ENCODE measurements at regions not wholly inside any gene's neighbourhood (a gene's known extent, or its start where the extent isn't known, plus 50 kb on each side); places are given as distances from the start of the nearest gene placed in this dataset.

GRCh38 chr12:18905134-18905533 lies 167.2 kb downstream of the CAPZA3 start:
- no peak for DNase-seq

DNA sequence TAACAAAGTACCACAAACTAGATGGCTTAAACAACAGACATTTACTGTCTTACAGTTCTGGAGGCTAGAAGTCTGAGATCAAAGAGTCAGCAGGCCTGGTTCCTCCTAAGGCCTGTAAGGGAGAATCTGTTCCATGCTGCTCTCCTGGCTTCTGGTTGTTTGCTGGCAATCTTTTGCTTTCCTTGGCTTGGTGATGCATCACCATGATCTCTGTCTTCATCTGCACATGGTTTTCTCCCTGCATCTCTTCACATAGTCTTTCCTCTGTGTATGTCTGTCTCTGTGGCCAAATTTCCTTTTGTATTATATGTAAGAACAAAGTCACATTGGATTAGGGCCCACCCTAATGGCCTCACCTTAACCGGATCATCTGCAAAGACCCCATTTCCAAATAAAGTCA lies 168.5 kb downstream of the CAPZA3 start:
- no peak for DNase-seq

DNA sequence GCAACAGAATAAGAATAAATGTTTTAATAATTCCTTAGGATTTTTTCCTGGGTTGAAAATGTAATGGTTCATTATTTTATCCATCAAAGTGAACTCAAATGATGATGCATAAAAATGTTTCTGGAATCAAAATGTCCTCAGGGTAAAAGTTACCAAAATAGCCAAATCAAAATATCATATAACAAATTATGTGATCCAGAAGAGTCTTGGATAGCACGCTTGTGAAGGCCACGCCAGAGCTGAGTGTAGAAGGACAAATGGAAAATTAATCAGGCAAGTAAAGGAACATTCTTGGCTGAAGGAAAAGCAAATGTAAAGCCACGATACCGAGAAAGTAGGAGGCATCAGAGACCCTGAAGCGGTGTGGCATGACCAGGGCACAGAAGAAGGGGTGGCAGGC lies 169.2 kb downstream of the CAPZA3 start:
- DNase-seq = no peak

DNA sequence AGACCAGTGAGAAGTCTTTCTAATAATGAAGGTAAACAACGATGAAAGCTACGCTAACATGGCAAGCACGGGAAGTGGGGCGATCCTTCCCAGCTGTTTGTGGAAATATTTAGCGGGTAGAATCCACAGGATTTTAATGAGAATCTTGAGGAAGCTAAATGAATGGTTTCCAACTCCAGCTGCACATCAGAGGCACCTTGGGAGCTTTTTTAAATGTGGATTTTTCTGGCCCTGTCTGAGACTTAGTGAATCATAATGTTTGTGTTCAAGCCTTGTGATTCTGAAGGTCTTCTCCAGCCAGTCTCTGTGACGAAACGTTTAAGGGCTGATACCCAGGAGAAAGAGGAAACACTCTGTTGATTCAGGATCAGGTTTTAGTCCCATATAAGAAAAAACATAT lies 169.8 kb downstream of the CAPZA3 start:
- no peak for DNase-seq

DNA sequence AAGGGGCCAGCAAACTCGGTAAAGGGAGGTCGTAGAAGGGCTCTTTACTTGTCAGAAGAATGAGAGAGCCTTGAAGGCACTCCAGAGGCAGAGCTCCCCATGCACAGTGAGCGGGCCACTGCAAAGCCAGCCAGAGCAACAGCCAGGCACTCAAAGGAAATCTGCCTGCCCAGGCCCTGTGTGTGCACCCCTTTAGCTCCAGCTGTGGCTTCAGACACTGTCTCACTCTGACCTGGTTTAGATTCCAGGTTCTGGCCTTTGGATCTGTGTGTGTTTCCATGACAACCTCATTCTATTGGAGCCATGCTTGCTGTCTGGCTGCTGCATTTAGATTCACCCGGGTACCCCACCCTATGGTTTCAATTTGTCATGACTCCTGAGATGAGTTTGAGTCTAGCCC lies 170.3 kb downstream of the CAPZA3 start:
- DNase-seq = no peak

GRCh38 chr12:18919871-18920511 lies 182.1 kb downstream of the CAPZA3 start:
- no peak for DNase-seq

- DNase-seq = no peak
Measured at GRCh38 chr12:18922851-18923250, 184.9 kb downstream of the CAPZA3 start.

DNA sequence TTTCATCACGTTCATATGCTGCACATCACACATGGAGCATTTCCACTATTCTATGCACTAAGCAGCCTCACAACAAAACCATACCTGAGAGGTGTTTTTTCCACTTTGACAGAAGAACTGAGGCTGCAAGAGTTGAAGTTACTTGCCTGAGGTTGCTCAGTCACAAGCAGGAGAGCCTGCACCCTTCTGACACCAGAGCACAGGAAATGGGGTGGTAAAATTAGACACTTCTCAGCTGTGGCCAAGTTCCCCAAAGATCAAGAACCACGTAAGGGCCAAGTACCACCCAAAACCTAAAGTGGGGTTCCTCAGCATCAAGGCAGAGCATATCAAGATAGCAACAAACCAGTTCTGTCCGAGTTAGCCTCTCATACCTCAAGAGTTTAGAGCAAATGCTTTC lies 185.8 kb downstream of the CAPZA3 start:
- DNase-seq = no peak

DNA sequence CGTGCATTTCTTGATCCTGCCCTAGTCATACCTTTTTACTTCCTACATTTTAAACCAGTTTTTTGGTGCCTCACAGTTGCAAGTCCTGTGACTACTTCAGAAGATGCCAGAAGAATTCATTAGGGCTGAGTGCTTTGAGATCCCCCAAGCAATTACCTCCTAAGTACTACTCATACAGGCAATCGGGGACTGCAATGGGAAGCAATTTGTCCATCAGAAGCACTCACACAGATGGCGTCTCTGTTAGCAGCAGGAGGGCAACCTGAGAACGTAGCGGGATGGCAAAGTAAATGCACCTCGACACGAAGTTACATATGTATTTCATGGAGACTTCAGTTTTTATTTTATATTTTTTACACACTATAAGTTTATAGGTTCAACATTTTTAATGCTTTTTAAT lies 188.3 kb downstream of the CAPZA3 start:
- DNase-seq = peak in 1 of 2 experiments; percentile 47

DNA sequence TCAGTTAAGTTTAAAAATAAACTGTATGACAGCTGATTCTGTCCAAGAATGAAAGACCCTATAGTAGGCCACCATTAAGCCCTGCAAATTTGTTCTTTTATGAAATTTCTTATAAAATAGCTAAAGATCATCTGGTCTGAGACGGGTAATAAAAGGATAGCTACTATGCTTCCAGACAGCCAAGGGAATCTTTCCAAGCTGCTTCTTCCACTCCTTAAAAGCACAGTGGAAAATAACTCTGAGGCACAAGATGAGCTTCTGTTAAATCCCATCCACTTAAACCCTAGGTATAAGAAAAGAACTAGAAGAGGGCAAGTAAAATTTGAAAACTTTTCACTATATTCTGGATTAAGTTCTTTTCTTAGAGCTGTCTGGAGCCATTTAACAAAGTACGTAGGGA lies 194.3 kb downstream of the CAPZA3 start:
- DNase-seq = no peak

DNA sequence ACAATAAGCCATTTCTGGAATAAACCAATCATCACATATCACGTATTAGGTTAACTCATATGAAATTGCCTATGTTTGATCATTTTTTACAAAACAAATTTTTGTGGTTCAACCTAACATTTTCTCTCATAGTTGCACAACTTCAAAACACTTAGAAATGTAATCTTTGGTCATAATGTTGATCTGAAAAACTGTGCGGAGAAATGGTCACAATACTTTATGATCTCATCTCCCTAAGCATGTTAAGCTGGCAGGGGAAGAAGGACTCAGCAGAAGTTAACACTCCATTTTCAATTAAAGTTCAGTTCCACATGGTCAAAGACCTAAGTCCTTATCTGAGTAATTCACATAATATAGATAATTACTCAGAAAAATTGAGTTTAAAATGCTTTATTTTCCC lies 194.8 kb downstream of the CAPZA3 start:
- DNase-seq = no peak

DNA sequence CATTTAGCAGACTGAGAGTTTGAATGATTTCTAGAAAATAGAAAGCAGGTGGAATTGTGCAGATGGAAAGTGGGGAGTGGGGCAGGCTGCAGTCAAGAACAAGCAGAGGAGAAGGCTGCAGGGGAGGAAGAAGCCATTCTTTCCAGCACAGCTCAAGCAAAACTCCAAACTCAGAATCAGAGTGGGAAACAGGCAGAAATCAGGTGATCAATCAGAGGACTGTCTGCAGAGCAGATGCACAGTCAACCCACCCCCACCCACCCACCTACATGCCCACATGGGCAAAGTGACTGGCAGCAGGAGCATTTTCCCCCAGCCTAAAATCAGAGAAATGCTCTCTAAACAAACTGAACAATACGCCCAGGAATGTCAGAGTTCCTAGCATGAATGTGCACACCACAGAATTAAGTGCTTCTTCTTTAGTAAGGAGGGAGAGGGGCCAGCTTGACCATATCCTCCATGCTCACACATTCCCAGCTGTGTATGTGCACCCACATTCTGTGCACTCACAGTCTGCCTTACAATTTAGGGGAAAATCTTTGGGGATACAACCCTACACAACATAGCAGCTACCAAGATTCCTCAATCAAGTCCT lies 194.1 kb upstream of the PLEKHA5 start:
- DNase-seq = no peak

- peak in 1 of 2 experiments; percentile 18 for DNase-seq
Measured at GRCh38 chr12:18939051-18939450, 190.5 kb upstream of the PLEKHA5 start.

DNA sequence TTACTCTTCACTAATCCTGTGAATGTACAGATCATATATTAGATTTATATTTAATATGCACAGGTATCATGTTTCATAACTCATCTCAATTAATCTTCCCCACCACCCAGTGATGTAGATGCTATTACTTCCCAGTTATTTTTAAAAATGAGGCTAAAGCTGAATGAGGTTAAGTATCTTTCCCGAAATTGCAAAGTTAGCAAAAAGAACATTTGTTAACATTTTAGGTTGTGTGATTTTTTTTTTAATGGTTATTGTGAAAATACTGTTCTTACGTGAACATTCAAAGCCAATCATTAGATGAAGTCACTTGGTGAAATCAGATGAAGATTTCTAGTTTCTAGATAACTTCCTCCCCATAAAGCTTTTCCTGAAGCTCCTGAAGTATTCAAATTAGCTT lies 186.9 kb upstream of the PLEKHA5 start:
- DNase-seq = no peak

DNA sequence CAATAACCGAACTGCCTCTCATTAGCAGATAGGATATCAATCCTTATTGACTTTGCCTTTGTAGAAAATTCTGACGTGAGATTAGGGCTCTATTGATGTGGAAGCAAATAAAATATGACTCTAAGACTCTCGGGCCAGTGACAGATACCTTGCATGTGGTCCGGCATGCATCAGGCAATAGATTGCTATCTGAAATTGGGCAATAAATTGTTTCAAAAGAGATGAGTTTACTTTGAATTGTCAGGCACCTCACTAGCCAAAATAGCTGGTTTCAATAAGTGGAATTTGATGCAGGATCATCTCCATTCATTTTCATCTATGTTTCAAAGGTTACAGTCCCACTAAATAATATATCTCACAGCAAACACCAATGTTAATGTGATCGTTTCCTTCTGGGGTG lies 186.3 kb upstream of the PLEKHA5 start:
- DNase-seq = no peak

DNA sequence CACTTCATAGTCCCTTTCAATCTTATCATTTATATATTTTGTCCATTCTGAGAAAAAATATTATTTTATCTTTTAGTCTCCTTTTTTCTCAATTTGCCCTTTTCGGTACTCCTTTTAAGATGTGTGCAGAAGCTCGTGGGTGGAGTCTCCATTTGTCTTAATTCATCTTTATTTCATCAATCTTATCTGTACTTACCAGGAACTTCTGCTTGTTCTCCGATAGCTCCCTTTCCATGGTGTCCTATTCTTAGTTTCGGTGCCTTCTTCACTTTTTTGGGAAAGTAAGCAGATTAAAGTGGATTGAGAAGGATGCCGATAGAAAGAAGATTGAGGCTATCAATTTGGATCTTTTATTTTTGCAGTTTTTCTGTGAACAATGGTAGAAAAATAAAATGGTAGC lies 183.4 kb upstream of the PLEKHA5 start:
- no peak for DNase-seq

- DNase-seq = no peak
Measured at GRCh38 chr12:18951218-18951617, 178.3 kb upstream of the PLEKHA5 start.

DNA sequence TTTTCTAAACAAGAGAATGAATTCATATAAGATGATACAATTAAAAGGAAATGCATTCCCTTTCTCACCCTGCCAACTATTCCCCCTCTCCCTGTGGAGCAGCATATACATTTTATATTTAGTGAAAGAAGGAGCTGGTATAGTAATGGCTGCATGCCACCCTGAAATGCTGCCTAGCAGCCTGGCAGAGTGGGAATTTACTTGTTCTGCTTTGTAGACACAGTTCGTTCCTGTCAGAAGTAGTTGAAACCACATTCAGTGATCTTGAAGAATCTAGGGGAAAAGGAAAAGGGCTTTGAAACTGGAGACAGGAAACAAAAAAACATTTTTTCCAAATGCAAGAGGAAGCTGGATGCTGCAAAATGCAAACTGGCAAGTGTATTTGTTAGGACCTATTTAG lies 176.0 kb upstream of the PLEKHA5 start:
- no peak for DNase-seq

DNA sequence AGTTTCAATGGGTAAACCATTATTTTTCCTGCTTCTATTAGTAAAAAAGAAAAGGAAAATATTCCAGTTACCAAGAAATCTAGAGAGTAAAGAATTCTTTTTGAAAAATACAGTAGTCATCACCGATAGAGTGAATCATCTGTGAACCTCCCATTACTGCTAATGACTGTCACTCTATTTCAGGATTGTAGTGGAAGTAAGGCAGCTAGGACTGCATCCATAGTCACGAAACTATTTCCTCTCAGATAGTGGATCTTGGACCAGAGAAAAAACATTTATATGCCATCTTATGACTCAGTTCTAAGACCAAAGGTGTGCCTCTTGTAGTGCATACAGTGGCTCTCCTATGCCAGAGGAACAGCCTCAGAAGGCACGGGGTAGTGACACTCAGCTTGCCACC lies 173.9 kb upstream of the PLEKHA5 start:
- DNase-seq = no peak

DNA sequence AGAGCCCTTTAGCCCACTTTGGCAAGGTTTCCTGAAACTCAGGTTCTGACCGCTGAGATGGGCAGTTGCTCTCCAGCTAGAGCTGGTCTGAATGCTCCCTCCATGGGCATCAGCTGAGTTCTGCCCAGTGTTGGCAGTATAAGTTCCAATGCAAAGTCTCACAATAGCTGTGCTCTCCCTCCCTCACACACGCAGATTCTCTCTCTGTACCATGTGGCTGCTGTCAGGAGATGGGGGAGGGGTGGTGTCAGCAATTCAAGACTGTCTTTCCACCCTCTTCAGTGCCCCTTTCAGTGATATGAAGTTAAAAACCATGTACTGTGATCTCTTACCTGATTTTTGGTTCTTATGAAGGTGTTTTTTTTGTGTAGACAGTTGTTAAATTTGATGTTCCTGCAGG lies 164.3 kb upstream of the PLEKHA5 start:
- DNase-seq = no peak

GRCh38 chr12:18966954-18967353 lies 162.6 kb upstream of the PLEKHA5 start:
- DNase-seq = no peak

DNA sequence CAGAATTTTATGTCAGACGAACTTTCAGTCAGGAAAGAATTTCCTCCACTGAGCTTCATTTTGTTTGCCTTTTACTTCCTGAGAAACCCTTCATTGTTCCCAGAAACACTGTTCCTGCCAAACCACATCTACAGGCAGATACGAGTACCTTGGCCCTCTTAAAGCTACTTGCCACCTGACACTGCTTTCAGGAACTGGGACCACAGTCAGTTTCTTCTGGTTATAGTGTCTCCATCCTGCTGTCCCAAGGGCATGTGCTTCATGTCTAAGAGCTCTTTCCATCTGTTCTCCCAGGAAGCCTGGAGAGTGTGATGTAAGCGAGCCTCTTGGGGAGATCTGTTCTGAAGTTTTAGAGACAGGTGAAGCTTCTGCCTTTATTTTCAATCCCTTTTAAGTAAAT lies 161.7 kb upstream of the PLEKHA5 start:
- DNase-seq = peak; percentile 10 to 14

- DNase-seq = no peak
Measured at GRCh38 chr12:18969512-18969911, 160.0 kb upstream of the PLEKHA5 start.

DNA sequence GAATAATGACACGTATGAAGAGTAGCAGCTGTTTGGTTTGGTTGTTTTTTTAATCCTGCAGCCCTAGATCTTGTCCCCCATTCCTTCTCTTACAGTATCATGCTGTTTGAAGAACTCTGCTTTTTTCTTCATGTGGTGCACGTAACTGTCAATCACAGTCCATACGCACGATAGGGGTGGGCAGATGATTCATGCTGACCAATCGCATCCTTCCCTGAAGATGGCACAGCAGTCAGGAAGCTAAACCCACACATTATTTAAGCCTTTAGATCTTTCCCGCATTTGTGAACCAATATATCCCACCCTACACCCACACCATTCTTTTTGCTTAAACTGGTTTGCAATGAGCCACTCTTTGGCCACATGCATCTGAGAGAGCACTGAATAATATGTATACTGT lies 158.9 kb upstream of the PLEKHA5 start:
- no peak for DNase-seq

- DNase-seq = no peak
Measured at GRCh38 chr12:18971932-18972331, 157.6 kb upstream of the PLEKHA5 start.

Measured in NCI-H187 (cell line).